Activated T-cell treated with anti-CD3 and anti-CD28 coated beads, Interleukin-2, amount 50 U/mL, for 72 hours (primary cell): ENCODE measurements at regions not wholly inside any gene's neighbourhood (a gene's known extent, or its start where the extent isn't known, plus 50 kb on each side); places are given as distances from the start of the nearest gene placed in this dataset.
"Not testable (repeated sequence)": the region's sequence is repeated elsewhere in the genome, so short reads cannot be mapped to it uniquely, and the experiment has no call there.

Source experiments
- ATAC-seq, 2 donors: fragments of 150-1000 bp; cut with Tn5 transposase; replicated peaks in 1 of 2; 2 replicates each; pipeline ENCODE4 v1.10.0; 2021; ENCODE audit warnings: moderate library complexity in 2 of 2, mild to moderate bottlenecking in 1 of 2
- DNase-seq, 2 donors: peaks; one replicate each; pipeline ENCODE4 v3.0.0; 2021 to 2022; ENCODE audit warnings: mixed read lengths in 1 of 2
- H3K27ac Mint-ChIP-seq: one replicate; pipeline ENCODE4 v1.8.0; 2022; ENCODE audit warnings: mild to moderate bottlenecking, moderate library complexity, mixed read lengths
- H3K27me3 Mint-ChIP-seq: one replicate; pipeline ENCODE4 v1.8.0; 2022; ENCODE audit warnings: low read depth, mixed read lengths
- H3K36me3 Mint-ChIP-seq, 2 donors: one replicate each; pipeline ENCODE4 v1.8.0; 2022; ENCODE audit warnings: mixed read lengths in 2 of 2, mild to moderate bottlenecking in 1 of 2; ENCODE audit not compliant: insufficient read depth in 2 of 2
- H3K4me1 Mint-ChIP-seq: one replicate; pipeline ENCODE4 v1.8.0; 2022; ENCODE audit warnings: low read depth, mixed read lengths
- H3K4me3 Mint-ChIP-seq, 2 donors: one replicate each; pipeline ENCODE4 v1.8.0; 2022; ENCODE audit warnings: mild to moderate bottlenecking in 2 of 2, mixed read lengths in 2 of 2, moderate library complexity in 2 of 2
- H3K9me3 Mint-ChIP-seq, 2 donors: one replicate each; pipeline ENCODE4 v1.8.0; 2022; ENCODE audit warnings: mixed read lengths in 2 of 2

DNA sequence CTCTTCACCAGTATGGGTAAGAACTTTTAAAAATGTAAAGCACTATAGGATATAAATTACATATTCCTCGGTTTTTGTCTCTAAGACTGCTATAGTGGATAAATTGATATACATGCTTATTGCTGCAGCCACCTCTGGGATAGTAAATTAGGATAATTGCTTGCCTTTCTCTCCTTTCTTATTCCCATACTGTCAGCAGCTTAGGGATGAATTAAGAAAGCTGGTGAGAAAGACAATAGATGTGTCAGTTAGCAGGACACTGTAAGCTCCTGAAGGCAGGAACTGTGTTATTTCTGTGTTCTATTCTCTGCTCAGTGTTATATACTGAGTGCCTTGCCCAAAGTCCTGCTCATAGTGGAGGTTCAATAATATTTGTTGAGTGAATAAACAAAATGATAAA, 828.6 kb upstream of the ACVR2A start:
- Mint-ChIP-seq H3K4me3 (no peak overlapping the region), H3K9me3 (no peaks in the 10 kb centered on the region), H3K27ac (no peak overlapping the region), H3K36me3 (no peaks in the 10 kb centered on the region), H3K4me1 (no peaks in the 10 kb centered on the region), H3K27me3 (no peaks in the 10 kb centered on the region)
- ATAC-seq (no peak), DNase-seq (no peak)

DNA sequence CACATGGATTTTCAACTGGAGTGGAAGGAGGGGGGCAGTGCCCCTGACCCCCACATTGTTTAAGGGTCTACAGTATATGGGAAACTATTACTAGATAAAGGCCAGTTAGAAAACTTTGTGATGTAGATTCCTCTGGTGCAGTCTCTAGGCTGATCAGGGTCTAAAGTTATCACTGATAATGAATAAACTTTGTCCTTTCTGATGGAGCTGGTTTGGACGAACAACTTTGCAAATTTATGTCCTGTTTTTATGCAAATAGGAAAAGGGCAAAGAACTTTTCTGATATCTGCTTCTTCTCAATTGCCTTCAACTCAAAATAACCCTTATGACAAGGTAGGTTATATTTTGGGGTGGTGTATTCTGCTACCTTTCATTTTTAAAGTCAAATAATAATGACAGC, 829.2 kb upstream of the ACVR2A start:
- Mint-ChIP-seq H3K4me3 (no peak overlapping the region), H3K27me3 (peaks cover 4% of the 10 kb centered on the region), H3K27ac (no peak overlapping the region), H3K4me1 (no peaks in the 10 kb centered on the region), H3K36me3 (no peaks in the 10 kb centered on the region), H3K9me3 (no peaks in the 10 kb centered on the region)
- DNase-seq: no peak
- ATAC-seq: no peak

DNA sequence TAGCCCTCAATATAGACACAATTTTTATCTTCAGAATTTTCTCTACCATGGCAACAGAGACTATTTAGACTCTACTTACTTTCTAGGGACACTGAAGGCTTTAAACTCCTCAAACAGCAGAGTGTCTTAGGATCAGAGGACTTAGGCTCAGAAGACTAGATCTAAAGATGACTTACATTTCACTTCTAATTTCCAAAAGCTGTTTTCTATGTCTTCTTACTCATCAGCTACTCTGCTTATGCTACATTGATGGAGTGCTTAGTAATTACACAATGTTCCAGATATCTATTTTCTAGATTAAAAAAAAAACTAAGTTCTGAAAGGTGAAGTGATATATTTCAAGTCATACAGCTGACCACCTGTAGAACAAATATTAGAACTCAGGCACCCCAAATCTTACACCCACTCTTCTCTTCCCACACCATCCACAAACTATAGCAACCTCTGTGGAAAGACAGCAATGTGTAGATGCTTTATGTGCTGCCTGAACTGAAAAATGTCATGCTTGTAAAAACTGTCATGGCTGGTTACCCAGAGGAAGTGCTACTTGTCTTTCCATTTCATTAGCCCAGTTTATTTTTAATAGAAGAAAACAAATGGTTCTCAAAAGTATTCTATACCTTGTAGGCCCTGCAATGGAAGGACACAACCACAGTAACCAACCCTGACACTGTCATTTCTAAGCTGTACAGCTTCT, 831.0 kb upstream of the ACVR2A start:
- Mint-ChIP-seq H3K27me3 (peaks cover 5% of the 10 kb centered on the region), H3K4me3 (no peak overlapping the region)

DNA sequence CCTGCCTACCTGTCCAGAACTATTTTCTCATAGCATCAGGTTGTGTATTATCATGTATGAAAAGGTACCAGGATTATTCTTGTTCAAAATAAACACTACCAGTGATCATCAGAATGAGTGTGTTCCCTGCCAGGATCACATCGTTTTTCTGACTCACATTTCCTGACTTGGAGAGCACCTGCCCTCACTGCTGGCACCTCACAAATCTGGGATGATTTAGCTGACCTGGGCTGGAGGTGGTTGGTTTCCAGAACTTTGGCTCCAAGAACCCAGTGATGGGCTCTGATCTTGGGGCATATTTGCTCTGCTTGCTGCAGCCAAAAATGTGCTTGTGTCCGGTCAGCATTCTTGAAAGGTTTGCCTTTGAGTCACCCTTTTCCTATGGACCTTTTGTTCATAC, 836.3 kb upstream of the ACVR2A start:
- Mint-ChIP-seq H3K4me1 (no peaks in the 10 kb centered on the region), H3K9me3 (no peaks in the 10 kb centered on the region), H3K27ac (no peak overlapping the region), H3K4me3 (no peak overlapping the region), H3K27me3 (peaks cover 5% of the 10 kb centered on the region), H3K36me3 (no peaks in the 10 kb centered on the region)
- ATAC-seq (no peak), DNase-seq (no peak)

More for the DNA sequence above, 831.0 kb upstream of the ACVR2A start:
- no peak for DNase-seq
- ATAC-seq: no peak
- H3K4me1 Mint-ChIP-seq: no peaks in the 10 kb centered on the region
- H3K27ac Mint-ChIP-seq: no peak overlapping the region
- H3K9me3 Mint-ChIP-seq: no peaks in the 10 kb centered on the region
- H3K36me3 Mint-ChIP-seq: no peaks in the 10 kb centered on the region

DNA sequence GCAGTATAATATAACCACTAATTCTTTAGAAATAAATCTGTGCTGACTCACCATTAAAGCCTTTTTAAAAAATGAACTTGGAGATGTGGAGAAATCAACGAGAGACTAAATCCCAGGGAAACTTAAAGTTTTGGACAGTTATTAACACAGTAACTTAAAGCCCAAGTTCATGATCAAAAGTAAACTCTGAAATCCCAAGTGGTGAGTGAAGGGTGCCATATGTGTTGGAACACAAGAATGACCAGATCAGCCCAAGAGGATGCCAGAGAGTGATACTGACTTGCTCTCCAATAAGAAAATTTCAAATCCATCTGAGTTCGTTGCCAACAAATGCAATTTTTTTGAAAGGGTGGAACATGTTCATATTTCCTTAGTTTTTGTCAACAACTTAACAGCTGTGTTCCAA, 838.1 kb upstream of the ACVR2A start:
- no peaks in the 10 kb centered on the region for H3K4me1 Mint-ChIP-seq
- ATAC-seq (no peak), DNase-seq (no peak)
- H3K4me3 Mint-ChIP-seq: no peak overlapping the region
- H3K9me3 Mint-ChIP-seq: no peaks in the 10 kb centered on the region
- H3K27ac Mint-ChIP-seq: no peak overlapping the region
- H3K36me3 Mint-ChIP-seq: no peaks in the 10 kb centered on the region
- H3K27me3 Mint-ChIP-seq: peaks cover 5% of the 10 kb centered on the region

DNA sequence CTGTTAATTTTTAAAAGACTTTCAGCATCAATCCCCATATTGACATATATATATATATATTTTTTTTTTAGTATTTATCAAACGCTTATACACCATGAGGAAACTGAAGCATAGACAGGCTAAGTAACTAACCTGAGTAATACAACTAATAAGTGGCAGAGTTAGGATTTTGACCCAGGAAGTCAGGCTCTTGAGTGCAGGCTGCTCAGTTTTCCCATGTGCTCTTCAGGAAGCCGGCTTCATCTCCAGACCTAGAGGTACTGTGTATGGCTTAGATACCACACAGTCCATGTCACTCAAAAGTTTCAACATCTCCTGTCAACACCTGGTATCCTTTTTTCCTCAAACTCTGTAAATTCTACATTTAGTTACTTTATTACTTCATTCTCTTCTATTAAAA, 841.7 kb upstream of the ACVR2A start:
- Mint-ChIP-seq H3K4me3 (no peak overlapping the region), H3K27me3 (no peaks in the 10 kb centered on the region), H3K4me1 (no peaks in the 10 kb centered on the region), H3K9me3 (no peaks in the 10 kb centered on the region), H3K36me3 (no peaks in the 10 kb centered on the region), H3K27ac (no peak overlapping the region)
- DNase-seq (no peak), ATAC-seq (no peak)

DNA sequence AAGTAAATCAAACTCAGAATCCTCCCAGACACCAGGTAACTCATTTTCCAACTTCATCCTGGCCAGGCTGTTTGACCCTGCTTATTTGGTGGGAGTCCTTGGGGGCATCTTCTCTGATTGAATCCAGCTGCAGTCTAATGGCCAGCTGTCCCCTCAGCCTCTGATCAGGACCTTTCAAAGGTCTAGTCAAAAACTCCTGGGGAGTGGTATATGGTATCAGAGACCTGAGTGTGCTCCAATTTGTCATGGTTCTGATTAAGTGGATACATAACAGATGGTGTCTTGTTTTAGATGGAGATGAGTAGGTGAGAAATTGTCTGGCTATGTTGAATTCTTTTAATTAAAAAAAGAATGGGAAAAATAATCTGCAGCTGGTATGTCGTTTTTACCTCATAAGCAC, 842.6 kb upstream of the ACVR2A start:
- ATAC-seq (no peak), DNase-seq (no peak)
- H3K27me3 Mint-ChIP-seq: no peaks in the 10 kb centered on the region
- H3K36me3 Mint-ChIP-seq: no peaks in the 10 kb centered on the region
- H3K4me1 Mint-ChIP-seq: no peaks in the 10 kb centered on the region
- H3K4me3 Mint-ChIP-seq: no peak overlapping the region
- no peaks in the 10 kb centered on the region for H3K9me3 Mint-ChIP-seq
- no peak overlapping the region for H3K27ac Mint-ChIP-seq

DNA sequence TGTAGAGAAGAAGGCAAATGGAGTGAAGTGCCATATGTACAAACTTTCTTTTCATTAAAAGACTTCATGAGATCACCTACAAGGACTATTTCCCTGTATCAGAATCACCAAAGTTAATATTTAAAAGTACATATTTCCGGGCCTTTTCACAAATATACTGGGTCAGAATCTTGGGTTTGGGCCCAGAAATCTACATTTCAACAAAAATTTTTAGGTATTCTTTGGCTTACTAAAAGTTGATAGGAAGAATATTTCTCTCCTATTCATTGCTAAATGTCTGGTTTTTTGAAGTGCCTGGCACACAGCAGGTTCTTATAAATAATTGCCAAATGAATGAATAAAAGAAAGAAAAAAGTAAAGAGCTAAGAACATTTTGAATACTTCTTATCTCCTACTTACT, 843.8 kb upstream of the ACVR2A start:
- no peaks in the 10 kb centered on the region for H3K4me1 Mint-ChIP-seq
- H3K27ac Mint-ChIP-seq: no peak overlapping the region
- no peak overlapping the region for H3K4me3 Mint-ChIP-seq
- ATAC-seq (no peak), DNase-seq (no peak)
- no peaks in the 10 kb centered on the region for H3K36me3 Mint-ChIP-seq
- no peaks in the 10 kb centered on the region for H3K27me3 Mint-ChIP-seq
- no peaks in the 10 kb centered on the region for H3K9me3 Mint-ChIP-seq

DNA sequence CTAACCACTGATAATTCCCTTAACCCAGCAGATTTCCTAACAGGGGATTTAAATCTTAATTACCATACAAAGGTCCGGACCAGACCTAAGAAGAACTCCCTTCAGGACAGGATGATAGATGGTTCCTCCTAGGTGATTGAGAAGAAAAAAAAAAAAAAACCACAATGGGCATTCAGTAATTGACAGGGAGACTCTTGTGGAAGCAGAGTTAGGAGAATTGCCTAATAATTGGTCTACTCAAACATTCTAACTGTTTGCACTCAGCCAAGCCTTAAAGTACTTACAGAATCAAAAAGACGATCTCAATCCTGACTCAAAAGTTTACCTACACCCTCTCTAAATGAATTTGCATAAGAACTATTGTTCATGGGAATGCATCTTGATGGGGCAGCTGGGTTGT, 844.7 kb upstream of the ACVR2A start:
- H3K36me3 Mint-ChIP-seq, H3K9me3 Mint-ChIP-seq, H3K4me1 Mint-ChIP-seq, H3K27me3 Mint-ChIP-seq, H3K4me3 Mint-ChIP-seq, ATAC-seq, DNase-seq, H3K27ac Mint-ChIP-seq: not testable (repeated sequence)

DNA sequence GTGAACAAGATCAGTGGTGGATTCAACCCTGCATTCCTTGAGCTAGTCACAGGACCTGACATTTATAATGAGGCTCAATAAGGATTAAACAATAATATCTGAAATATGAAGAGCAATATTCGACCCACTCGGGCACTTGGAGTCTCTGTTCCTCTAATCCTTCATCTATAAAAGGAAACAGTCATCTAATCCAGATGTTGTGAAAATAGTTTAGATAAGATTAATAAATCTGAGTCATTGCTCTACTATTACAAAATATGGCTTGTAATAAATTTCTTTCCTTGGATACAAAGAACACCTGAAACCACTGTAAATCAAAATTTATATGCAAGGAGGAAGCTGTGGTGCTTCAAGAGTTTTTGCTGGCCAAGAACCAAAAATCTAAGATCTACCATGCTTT, 846.9 kb upstream of the ACVR2A start:
- Mint-ChIP-seq H3K36me3 (no peaks in the 10 kb centered on the region), H3K27me3 (no peaks in the 10 kb centered on the region), H3K4me1 (no peaks in the 10 kb centered on the region), H3K27ac (no peak overlapping the region), H3K9me3 (no peaks in the 10 kb centered on the region), H3K4me3 (no peak overlapping the region)
- no peak for ATAC-seq
- no peak for DNase-seq

DNA sequence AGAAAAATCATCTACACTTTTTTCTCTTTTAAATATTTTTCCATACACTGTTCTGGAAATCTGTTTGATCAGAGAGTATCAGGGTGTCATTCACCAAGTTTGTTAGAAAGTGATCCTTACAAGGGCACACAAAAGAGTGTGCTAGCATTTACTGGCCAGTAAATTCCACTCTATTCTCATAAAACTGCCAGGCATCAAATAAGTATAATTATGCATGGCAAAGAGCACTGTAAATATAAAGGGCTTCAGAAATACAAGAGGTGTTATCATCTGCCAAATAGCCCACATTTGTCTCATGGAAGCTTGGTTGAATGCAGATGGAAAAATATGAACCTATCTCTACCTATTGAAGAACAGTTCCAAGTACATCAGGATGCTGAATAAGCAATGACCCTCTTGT, 847.3 kb upstream of the ACVR2A start:
- H3K4me3 Mint-ChIP-seq: no peak overlapping the region
- no peak overlapping the region for H3K27ac Mint-ChIP-seq
- DNase-seq (no peak), ATAC-seq (no peak)
- no peaks in the 10 kb centered on the region for H3K9me3 Mint-ChIP-seq
- H3K4me1 Mint-ChIP-seq: no peaks in the 10 kb centered on the region
- H3K36me3 Mint-ChIP-seq: no peaks in the 10 kb centered on the region
- no peaks in the 10 kb centered on the region for H3K27me3 Mint-ChIP-seq

DNA sequence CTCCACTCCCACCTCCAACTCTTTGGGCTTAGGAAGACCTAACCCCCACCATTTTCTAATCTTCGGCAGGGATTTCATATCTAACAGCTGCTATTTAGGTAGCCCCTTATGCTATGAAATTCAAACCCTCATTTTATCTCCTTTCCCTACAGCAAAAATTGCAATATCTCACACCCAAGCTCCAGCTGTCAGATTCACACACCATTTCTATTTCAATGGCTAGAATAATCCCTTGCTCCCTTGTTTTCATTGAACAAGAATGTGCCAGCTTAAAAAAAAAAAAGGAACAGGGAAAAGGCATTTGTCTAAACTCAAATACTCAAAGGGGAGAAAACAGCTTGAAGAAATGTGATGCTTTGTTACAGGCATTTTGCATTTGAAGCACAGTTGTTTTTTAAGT, 850.6 kb upstream of the ACVR2A start:
- no peak overlapping the region for H3K27ac Mint-ChIP-seq
- H3K4me3 Mint-ChIP-seq: no peak overlapping the region
- no peaks in the 10 kb centered on the region for H3K9me3 Mint-ChIP-seq
- ATAC-seq (no peak), DNase-seq (no peak)
- no peaks in the 10 kb centered on the region for H3K36me3 Mint-ChIP-seq
- no peaks in the 10 kb centered on the region for H3K4me1 Mint-ChIP-seq
- H3K27me3 Mint-ChIP-seq: peaks cover 8% of the 10 kb centered on the region

DNA sequence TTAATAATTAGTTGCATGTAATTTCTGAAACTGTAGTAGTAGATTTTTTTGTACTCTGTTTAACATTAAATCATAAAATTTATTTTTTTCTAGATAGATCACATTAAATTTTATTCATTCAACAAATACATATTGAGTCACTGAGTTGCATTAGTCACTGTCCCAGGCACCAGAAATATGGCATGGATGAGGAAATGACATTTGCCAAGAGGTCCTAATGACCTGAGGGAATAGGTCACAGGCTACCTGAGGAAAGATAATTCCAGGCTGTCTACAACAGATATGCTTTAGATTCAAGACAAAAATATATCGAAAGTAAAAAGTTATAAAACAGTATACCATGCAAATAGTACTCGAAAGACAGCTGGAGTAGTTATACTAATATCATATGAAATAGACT, 852.4 kb upstream of the ACVR2A start:
- DNase-seq (no peak), ATAC-seq (no peak)
- no peaks in the 10 kb centered on the region for H3K4me1 Mint-ChIP-seq
- no peaks in the 10 kb centered on the region for H3K9me3 Mint-ChIP-seq
- no peak overlapping the region for H3K27ac Mint-ChIP-seq
- H3K27me3 Mint-ChIP-seq: peaks cover 8% of the 10 kb centered on the region
- H3K4me3 Mint-ChIP-seq: no peak overlapping the region
- no peaks in the 10 kb centered on the region for H3K36me3 Mint-ChIP-seq

DNA sequence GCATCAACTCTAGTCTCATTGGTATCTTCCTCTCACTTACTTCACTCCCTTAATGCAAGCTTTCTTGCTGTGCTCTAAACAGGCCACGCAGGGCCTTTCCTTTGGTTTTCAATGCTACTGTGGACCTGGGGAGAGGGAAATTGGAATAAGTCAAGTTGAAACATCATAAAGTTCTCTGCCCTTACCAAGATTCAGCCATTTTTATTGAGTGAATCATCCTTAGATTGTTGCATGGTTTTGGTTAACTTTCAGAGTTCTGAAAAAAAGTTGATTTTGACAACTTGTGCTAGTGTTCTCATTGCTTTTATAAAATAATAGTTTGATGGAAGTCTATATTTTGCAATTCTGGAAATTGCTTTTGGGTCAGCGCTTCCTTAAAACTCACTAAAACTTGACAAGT, 852.8 kb upstream of the ACVR2A start:
- DNase-seq (no peak), ATAC-seq (no peak)
- H3K27ac Mint-ChIP-seq: no peak overlapping the region
- no peaks in the 10 kb centered on the region for H3K4me1 Mint-ChIP-seq
- no peaks in the 10 kb centered on the region for H3K9me3 Mint-ChIP-seq
- H3K4me3 Mint-ChIP-seq: no peak overlapping the region
- peaks cover 8% of the 10 kb centered on the region for H3K27me3 Mint-ChIP-seq
- H3K36me3 Mint-ChIP-seq: no peaks in the 10 kb centered on the region
